Frontal cortex (tissue), 3 donors: ENCODE measurements at regions not wholly inside any gene's neighbourhood (a gene's known extent, or its start where the extent isn't known, plus 50 kb on each side); places are given as distances from the start of the nearest gene placed in this dataset.

Experiments used
- DNase-seq, 2 donors: peaks; one replicate each; pipeline ENCODE4 v3.0.0; 2012; ENCODE audit warnings: low spot score in 2 of 2
- FAIRE-seq: peaks from 2 replicates; lab custom pipeline; 2012; peaks lifted over from hg19 to GRCh38; lab: Jason Lieb, UNC
- donor health status: control.
- donor health status: control.
- donor health status: control.

- FAIRE-seq, result no peak
Observed at GRCh38 chr11:19450282-19450681, 209.5 kb upstream of the E2F8 start.

DNA sequence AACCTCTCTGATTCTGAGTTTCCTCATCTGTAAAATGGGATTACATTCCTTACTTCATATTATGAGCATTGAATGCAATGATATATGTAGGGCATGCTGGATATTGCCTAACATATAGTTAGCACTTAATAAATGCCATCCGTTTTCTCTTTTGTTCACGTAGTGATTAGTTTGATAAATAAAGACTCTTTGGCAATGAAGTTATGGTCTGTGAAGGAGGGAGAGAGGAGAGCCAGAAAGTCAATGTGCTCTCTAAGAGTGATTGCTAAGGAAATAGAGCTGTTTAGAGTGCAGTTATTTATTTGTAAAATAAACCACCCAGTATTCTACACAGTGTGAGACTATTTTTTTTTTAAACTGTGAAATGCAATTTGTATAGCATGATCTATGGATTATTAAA is 207.9 kb upstream of the E2F8 start:
- no peak for FAIRE-seq
- no peak for DNase-seq

More at GRCh38 chr11:19450282-19450681, 209.5 kb upstream of the E2F8 start:
- no peak for DNase-seq

DNA sequence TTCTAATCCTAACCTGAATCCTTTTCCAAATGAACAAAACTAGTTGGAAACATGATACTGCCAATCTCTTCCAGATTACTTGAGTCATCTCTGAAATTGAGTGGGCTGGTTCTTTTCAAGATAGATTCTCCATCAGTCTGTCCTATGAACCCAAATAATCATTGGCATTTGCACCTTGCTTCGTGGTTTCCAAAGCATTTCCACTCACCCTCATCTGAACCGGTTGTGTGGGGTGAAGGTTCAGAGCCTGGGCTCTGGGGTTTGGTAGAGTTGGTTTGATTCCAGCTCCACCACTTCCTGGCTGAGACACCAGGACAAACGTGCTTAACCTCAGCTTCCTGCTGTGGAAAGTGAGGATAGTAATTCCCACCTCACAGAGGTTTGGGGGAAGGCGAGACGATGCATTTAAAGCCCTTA is 206.4 kb upstream of the E2F8 start:
- DNase-seq (no peak), FAIRE-seq (no peak)

GRCh38 chr11:19445771-19446170 is 205.0 kb upstream of the E2F8 start:
- FAIRE-seq (no peak), DNase-seq (no peak)

GRCh38 chr11:19444231-19444630 is 203.5 kb upstream of the E2F8 start:
- DNase-seq, result no peak
- FAIRE-seq, result no peak

GRCh38 chr11:19442554-19442910 is 201.8 kb upstream of the E2F8 start:
- FAIRE-seq (no peak), DNase-seq (no peak)

DNA sequence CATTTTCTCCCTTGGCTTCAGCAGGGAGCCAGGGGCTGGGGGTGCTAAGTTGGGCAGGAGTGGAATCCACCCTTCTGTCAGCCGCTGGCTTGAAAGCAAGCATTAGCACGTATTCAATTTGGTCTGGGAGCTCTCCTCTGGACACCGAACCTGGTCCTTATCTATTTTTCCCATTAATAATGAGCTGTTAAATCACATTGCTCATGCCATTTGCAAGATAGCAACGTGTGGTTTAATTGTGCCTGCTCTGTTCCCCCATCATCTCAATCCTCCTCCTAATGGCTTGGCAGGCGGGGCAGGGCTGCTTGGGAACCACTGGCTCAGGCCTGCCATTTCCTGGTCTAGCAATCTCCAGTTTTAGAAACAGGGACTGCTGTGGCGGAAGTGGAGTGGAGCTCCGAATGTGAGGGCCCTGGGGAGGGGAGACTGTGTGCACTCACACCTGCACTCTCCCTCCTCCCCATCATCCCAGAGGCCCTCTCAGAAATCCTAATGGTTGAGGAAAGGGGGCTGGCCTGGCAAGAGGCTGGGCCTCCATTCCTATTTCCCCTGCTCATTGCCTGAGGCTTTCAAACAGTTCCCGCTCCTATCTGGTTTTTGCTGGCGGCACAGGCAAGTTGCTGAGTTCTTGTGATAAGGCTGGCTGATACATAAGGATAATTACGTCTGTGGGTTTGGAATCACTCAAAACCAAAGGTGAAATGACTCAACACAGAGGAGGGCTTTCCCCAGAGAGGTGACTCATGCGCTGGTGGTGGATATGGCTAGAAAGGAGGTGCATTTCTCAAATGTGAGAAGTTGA is 201.2 kb upstream of the E2F8 start:
- no peak for DNase-seq
- FAIRE-seq, result no peak

DNA sequence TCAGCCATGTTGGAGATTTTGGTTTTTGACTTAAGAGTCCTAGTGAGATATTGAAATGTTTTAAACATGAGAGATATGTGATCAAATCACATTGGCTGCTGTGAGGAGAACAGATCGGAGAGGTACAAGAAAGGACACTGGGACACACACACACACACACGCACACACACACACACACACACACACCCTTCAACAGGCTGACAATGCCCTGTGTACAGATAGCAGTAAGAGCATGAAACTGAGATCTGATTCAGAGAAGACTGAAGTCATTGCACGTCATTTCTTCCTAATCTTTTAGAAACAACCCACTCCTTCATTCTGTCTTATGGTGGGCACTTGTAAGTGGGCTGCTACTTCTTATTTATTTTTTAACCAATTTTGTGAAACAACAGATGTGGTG is 200.5 kb upstream of the E2F8 start:
- DNase-seq (no peak), FAIRE-seq (no peak)

GRCh38 chr11:19437760-19438159 is 197.0 kb upstream of the E2F8 start:
- DNase-seq (no peak), FAIRE-seq (no peak)

DNA sequence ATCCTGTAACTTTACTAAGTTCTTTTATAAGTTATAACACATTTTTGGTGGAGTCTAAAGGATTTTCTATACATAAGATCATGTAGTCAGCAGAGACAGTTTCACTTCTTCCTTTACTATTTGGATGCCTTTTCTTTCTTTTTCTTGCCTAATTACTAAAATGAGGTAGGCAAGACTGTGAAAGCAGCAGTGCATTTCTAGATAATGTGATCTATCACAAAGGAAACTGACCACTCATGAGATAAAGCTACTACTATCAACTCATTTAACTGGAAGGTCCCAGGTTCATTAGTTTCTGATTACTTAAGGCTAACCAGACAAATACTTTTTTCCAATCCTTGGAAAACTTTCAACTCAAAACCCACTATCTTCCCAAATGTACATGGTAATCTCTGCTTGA is 196.2 kb upstream of the E2F8 start:
- no peak for DNase-seq
- FAIRE-seq, result no peak

DNA sequence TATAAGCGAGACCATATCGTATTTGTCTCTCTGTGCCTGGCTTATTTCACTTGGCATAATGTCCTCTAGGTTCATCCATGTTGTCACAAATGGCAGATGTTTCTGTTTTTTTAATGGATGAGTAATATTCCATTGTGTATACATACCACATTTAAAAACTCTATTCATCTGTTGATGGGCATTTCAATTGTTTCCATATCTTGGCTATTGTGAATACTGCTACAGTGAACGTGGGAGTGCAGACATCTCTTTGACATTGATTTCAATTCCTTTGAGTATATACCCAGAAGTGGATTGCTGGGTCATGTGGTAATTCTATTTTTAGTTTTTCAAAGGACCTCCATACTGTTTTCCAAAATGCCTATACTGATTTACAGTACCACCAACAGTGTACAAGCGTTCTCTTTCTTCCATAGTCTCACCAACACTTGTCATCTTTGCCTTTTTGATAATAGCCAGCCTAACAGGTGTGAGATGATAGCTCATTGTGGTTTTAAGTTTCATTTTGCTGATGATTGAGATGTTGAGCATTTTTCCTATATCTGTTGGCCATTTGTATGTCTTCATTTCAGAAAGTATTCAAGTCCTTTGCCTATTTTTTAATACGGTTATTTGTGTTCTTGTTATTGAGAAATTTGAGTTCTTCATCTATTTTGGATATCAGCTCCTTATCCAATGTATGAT is 194.7 kb upstream of the E2F8 start:
- DNase-seq, result no peak
- FAIRE-seq, result no peak

DNA sequence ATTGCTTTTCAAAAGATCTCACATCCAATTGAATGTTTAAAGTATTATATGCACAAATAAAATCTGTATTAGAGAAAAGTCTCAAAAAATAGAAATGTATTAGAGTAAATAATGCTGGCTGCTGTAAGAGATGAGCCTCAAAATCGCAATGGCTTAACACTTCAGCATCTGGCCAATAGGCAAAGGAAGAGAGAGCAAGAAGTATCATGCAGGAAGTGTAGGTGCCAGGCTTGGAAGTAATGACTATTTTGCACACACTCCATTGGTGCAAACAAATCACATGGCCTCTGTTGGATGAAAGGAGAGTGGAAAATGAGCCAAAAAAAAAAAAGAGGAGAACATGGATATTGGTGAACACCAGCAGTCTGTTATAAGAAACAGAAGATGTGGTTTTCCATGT is 193.0 kb upstream of the E2F8 start:
- no peak for FAIRE-seq
- DNase-seq, result no peak

GRCh38 chr11:19433367-19433766 is 192.6 kb upstream of the E2F8 start:
- DNase-seq (no peak), FAIRE-seq (no peak)

GRCh38 chr11:19432370-19433061 is 191.8 kb upstream of the E2F8 start:
- FAIRE-seq (no peak), DNase-seq (no peak)

DNA sequence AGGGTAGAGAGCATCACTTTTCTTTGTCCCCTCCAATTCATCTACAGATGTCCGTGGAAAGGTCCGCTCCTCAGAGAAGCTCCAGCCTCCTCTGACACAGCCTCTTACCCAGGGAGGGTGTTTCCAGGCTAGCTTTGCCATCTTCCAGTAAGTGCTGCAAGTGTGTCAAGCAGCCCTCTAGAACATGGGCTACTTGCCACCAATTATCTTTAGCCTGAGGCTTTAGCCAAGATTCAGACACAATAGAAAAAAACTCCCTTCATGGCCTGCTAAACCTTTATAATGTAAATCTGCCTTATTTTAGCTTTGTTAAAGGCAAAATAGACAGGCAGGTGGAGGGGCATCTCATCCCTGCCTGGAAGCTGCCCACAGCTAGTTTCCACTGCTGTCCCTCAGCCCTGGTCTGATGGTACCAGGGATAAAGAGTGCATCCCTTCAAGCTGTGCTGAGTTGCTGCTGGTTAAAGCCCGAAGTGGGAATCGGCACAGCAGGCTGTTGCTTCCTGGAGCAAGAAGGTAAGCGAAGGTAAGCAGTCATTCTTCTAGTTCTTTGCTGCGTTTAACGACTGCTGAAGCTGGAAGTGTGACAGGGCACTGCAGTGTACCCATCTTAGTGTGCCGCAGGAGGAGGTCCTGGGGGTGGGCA is 190.1 kb upstream of the E2F8 start:
- FAIRE-seq, result no peak

GRCh38 chr11:19430346-19430745 is 189.6 kb upstream of the E2F8 start:
- DNase-seq (no peak), FAIRE-seq (no peak)

More for the DNA sequence above, 190.1 kb upstream of the E2F8 start:
- DNase-seq, result no peak

DNA sequence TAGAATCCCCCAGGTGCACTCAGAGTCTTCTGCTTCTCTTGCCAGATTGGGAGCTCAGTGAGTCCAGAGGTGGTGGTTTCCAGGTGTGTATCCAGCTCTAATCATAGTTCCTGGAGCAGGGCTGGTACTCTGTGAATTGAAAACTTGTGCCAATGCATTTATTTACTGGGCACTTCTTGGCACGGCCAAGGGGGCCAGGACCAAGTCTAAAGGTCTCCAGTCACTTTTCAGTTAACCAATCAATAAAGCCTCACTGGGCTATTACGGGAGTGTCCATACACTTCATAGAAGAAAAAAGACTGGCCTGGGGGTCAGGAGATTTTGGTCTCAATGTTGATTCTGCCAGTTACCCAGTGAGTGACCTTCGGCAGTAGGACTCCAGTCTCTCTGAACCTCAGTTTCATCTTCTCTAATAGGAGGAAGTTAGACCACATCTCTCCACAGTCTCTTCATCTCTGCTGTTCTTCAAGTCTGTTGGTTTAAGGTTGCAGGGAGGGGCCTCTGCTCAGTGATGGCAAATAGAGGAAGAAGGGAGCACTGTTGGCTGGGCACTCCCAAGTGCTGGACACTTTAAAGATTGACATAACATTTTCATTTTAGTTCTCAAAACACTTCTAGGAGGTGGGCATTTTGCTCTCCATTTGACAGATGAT is 188.5 kb upstream of the E2F8 start:
- no peak for FAIRE-seq
- DNase-seq, result no peak

DNA sequence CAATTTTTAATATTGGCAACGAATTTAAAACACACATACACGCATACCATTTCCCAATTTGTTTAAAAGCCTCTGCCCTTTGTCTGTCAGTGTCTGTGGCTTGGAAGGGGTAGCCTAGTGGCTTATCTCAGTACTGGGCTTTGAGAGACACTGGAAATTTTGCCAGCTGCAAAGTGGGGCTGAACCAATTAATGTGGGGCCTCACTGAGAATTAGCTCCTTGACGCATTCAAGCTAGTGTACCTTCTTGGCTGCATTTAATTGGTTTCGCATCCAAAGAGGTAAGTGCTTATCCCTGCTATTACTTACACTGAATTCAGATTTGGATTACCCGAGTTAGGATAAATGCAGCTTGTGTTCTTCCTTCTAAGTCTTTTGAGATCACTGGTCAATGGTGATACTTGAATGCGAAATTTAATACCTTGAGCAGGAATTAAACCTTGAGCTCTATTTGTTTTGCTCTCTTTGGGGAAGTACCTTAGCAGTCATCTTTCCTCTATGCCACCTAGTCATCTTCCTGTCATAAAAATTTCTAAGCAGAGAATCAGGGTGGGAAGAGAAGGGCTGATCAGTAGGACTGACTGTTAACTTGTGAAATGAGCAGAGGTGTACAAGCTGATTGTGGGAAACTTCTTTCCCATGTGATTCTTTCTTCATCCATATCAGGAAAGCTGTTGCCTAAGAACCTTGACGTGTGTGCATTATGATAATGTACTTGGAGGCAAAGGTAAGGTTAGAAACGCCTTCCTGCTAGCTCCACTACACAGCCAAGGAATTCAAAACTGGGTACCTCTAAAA is 187.7 kb upstream of the E2F8 start:
- FAIRE-seq (no peak), DNase-seq (no peak)

GRCh38 chr11:19426756-19427403 is 186.1 kb upstream of the E2F8 start:
- no peak for FAIRE-seq
- DNase-seq, result no peak
